Activated T-cell treated with anti-CD3 and anti-CD28 coated beads, Interleukin-2, amount 50 U/mL, for 24 hours (primary cell): ENCODE measurements at regions not wholly inside any gene's neighbourhood (a gene's known extent, or its start where the extent isn't known, plus 50 kb on each side); places are given as distances from the start of the nearest gene placed in this dataset.

Experiments used
- DNase-seq: peaks from one replicate; pipeline ENCODE4 v3.0.0-alpha.2; 2020
- H3K27ac Mint-ChIP-seq: 2 replicates; pipeline ENCODE4 v1.8.0; 2020; ENCODE audit warnings: mild to moderate bottlenecking, mixed read lengths
- H3K27me3 Mint-ChIP-seq: 2 replicates; pipeline ENCODE4 v1.8.0; 2020; ENCODE audit warnings: mixed read lengths
- H3K36me3 Mint-ChIP-seq: 2 replicates; pipeline ENCODE4 v1.8.0; 2020; ENCODE audit warnings: low read depth, mixed read lengths
- H3K4me1 Mint-ChIP-seq: 2 replicates; pipeline ENCODE4 v1.8.0; 2020; ENCODE audit warnings: low read depth, mixed read lengths
- H3K4me3 Mint-ChIP-seq: 2 replicates; pipeline ENCODE4 v1.8.0; 2020; ENCODE audit warnings: mild to moderate bottlenecking, moderate library complexity, mixed read lengths
- H3K9me3 Mint-ChIP-seq: 2 replicates; pipeline ENCODE4 v1.8.0; 2020; ENCODE audit warnings: mixed read lengths

GRCh38 chr4:65918212-65918611, 247.9 kb upstream of the EPHA5 start:
- H3K27ac Mint-ChIP-seq = no peak overlapping the region
- no peaks in the 10 kb centered on the region for H3K27me3 Mint-ChIP-seq
- H3K36me3 Mint-ChIP-seq = no peaks in the 10 kb centered on the region
- H3K4me1 Mint-ChIP-seq = no peaks in the 10 kb centered on the region
- H3K4me3 Mint-ChIP-seq = no peak overlapping the region
- H3K9me3 Mint-ChIP-seq = peaks cover 16% of the 10 kb centered on the region
- DNase-seq = no peak

GRCh38 chr4:65917486-65917885, 247.2 kb upstream of the EPHA5 start:
- H3K9me3 Mint-ChIP-seq = peaks cover 18% of the 10 kb centered on the region
- no peaks in the 10 kb centered on the region for H3K27me3 Mint-ChIP-seq
- H3K4me3 Mint-ChIP-seq = no peak overlapping the region
- DNase-seq = no peak
- H3K4me1 Mint-ChIP-seq = no peaks in the 10 kb centered on the region
- H3K27ac Mint-ChIP-seq = no peak overlapping the region
- no peaks in the 10 kb centered on the region for H3K36me3 Mint-ChIP-seq

GRCh38 chr4:65911720-65912119, 241.4 kb upstream of the EPHA5 start:
- Mint-ChIP-seq H3K9me3 (peaks cover 6% of the 10 kb centered on the region), H3K4me3 (no peak overlapping the region), H3K27ac (no peak overlapping the region), H3K27me3 (no peaks in the 10 kb centered on the region), H3K36me3 (no peaks in the 10 kb centered on the region), H3K4me1 (no peaks in the 10 kb centered on the region)
- DNase-seq = no peak

GRCh38 chr4:65893957-65894755, 223.9 kb upstream of the EPHA5 start:
- H3K4me3 Mint-ChIP-seq = no peak overlapping the region
- H3K36me3 Mint-ChIP-seq = no peaks in the 10 kb centered on the region
- H3K4me1 Mint-ChIP-seq = no peaks in the 10 kb centered on the region
- peaks cover 21% of the 10 kb centered on the region for H3K9me3 Mint-ChIP-seq
- no peaks in the 10 kb centered on the region for H3K27me3 Mint-ChIP-seq
- DNase-seq = no peak
- no peak overlapping the region for H3K27ac Mint-ChIP-seq

GRCh38 chr4:65893271-65893670, 223.0 kb upstream of the EPHA5 start:
- Mint-ChIP-seq H3K4me1 (no peaks in the 10 kb centered on the region), H3K9me3 (peaks cover 15% of the 10 kb centered on the region), H3K27ac (no peak overlapping the region), H3K36me3 (no peaks in the 10 kb centered on the region), H3K4me3 (no peak overlapping the region), H3K27me3 (no peaks in the 10 kb centered on the region)
- DNase-seq = no peak

GRCh38 chr4:65880594-65880993, 210.3 kb upstream of the EPHA5 start:
- Mint-ChIP-seq H3K27ac (no peak overlapping the region), H3K9me3 (peaks cover 7% of the 10 kb centered on the region), H3K36me3 (no peaks in the 10 kb centered on the region), H3K27me3 (no peaks in the 10 kb centered on the region), H3K4me1 (no peaks in the 10 kb centered on the region), H3K4me3 (no peak overlapping the region)
- DNase-seq = no peak

GRCh38 chr4:65868096-65868824, 198.0 kb upstream of the EPHA5 start:
- no peaks in the 10 kb centered on the region for H3K4me1 Mint-ChIP-seq
- no peaks in the 10 kb centered on the region for H3K36me3 Mint-ChIP-seq
- no peak overlapping the region for H3K4me3 Mint-ChIP-seq
- no peak overlapping the region for H3K27ac Mint-ChIP-seq
- peaks cover 7% of the 10 kb centered on the region for H3K9me3 Mint-ChIP-seq
- no peak for DNase-seq
- no peaks in the 10 kb centered on the region for H3K27me3 Mint-ChIP-seq

- Mint-ChIP-seq H3K4me1 (no peaks in the 10 kb centered on the region), H3K36me3 (no peaks in the 10 kb centered on the region), H3K27me3 (no peaks in the 10 kb centered on the region), H3K27ac (no peak overlapping the region), H3K9me3 (peaks cover 10% of the 10 kb centered on the region), H3K4me3 (no peak overlapping the region)
- DNase-seq = no peak
Measured at GRCh38 chr4:65865489-65865888, 195.2 kb upstream of the EPHA5 start.

GRCh38 chr4:65861993-65862392, 191.7 kb upstream of the EPHA5 start:
- H3K36me3 Mint-ChIP-seq = no peaks in the 10 kb centered on the region
- DNase-seq = no peak
- no peaks in the 10 kb centered on the region for H3K27me3 Mint-ChIP-seq
- H3K4me1 Mint-ChIP-seq = no peaks in the 10 kb centered on the region
- H3K27ac Mint-ChIP-seq = no peak overlapping the region
- H3K9me3 Mint-ChIP-seq = peaks cover 8% of the 10 kb centered on the region
- H3K4me3 Mint-ChIP-seq = no peak overlapping the region

- Mint-ChIP-seq H3K27me3 (no peaks in the 10 kb centered on the region), H3K4me3 (no peak overlapping the region), H3K27ac (no peak overlapping the region), H3K4me1 (no peaks in the 10 kb centered on the region), H3K36me3 (no peaks in the 10 kb centered on the region), H3K9me3 (peaks cover 2% of the 10 kb centered on the region)
- no peak for DNase-seq
Measured at GRCh38 chr4:65845199-65845773, 175.0 kb upstream of the EPHA5 start.

- Mint-ChIP-seq H3K4me1 (no peaks in the 10 kb centered on the region), H3K9me3 (no peaks in the 10 kb centered on the region), H3K27me3 (no peaks in the 10 kb centered on the region), H3K36me3 (no peaks in the 10 kb centered on the region), H3K4me3 (no peak overlapping the region), H3K27ac (no peak overlapping the region)
- no peak for DNase-seq
Measured at GRCh38 chr4:65839164-65839931, 169.1 kb upstream of the EPHA5 start.

GRCh38 chr4:65834707-65835106, 164.4 kb upstream of the EPHA5 start:
- Mint-ChIP-seq H3K36me3 (no peaks in the 10 kb centered on the region), H3K27ac (no peak overlapping the region)
- no peak for DNase-seq

GRCh38 chr4:65831828-65832227, 161.5 kb upstream of the EPHA5 start:
- H3K27me3 Mint-ChIP-seq = no peaks in the 10 kb centered on the region
- DNase-seq = no peak
- no peak overlapping the region for H3K4me3 Mint-ChIP-seq
- H3K27ac Mint-ChIP-seq = no peak overlapping the region
- peaks cover 2% of the 10 kb centered on the region for H3K9me3 Mint-ChIP-seq
- no peaks in the 10 kb centered on the region for H3K36me3 Mint-ChIP-seq
- no peaks in the 10 kb centered on the region for H3K4me1 Mint-ChIP-seq

More at GRCh38 chr4:65834707-65835106, 164.4 kb upstream of the EPHA5 start:
- no peaks in the 10 kb centered on the region for H3K27me3 Mint-ChIP-seq
- H3K4me1 Mint-ChIP-seq = no peaks in the 10 kb centered on the region
- H3K9me3 Mint-ChIP-seq = no peaks in the 10 kb centered on the region
- no peak overlapping the region for H3K4me3 Mint-ChIP-seq

- H3K27me3 Mint-ChIP-seq = no peaks in the 10 kb centered on the region
- H3K36me3 Mint-ChIP-seq = no peaks in the 10 kb centered on the region
- H3K4me1 Mint-ChIP-seq = no peaks in the 10 kb centered on the region
- H3K27ac Mint-ChIP-seq = no peak overlapping the region
- H3K9me3 Mint-ChIP-seq = peaks cover 18% of the 10 kb centered on the region
- H3K4me3 Mint-ChIP-seq = no peak overlapping the region
- DNase-seq = no peak
Measured at GRCh38 chr4:65825116-65825753, 154.9 kb upstream of the EPHA5 start.
